ENCODE measurements at regions not wholly inside any gene's neighbourhood (a gene's known extent, or its start where the extent isn't known, plus 50 kb on each side); places are given as distances from the start of the nearest gene placed in this dataset.

DNA sequence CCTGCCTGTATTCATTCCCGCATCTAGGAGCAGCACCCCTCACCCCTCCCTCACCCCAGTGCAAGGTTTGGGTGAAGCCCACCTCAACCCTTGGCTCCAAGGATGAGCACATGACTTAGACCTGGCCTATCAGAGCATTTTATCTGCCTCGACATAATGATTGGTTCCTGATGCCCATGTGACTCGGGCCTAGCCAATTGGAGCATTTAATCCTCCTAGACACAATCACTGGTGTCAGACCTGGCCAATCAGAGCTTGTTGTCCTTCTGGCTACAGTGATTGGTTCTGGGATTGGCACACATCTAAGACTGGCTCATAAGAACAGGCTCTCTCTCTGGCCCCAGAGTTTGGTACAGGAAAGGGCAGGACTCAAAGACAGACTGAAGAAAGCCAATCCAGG is 73.1 kb upstream of the MYL2 start (continued):
- TF ChIP-seq, protein P1, sequence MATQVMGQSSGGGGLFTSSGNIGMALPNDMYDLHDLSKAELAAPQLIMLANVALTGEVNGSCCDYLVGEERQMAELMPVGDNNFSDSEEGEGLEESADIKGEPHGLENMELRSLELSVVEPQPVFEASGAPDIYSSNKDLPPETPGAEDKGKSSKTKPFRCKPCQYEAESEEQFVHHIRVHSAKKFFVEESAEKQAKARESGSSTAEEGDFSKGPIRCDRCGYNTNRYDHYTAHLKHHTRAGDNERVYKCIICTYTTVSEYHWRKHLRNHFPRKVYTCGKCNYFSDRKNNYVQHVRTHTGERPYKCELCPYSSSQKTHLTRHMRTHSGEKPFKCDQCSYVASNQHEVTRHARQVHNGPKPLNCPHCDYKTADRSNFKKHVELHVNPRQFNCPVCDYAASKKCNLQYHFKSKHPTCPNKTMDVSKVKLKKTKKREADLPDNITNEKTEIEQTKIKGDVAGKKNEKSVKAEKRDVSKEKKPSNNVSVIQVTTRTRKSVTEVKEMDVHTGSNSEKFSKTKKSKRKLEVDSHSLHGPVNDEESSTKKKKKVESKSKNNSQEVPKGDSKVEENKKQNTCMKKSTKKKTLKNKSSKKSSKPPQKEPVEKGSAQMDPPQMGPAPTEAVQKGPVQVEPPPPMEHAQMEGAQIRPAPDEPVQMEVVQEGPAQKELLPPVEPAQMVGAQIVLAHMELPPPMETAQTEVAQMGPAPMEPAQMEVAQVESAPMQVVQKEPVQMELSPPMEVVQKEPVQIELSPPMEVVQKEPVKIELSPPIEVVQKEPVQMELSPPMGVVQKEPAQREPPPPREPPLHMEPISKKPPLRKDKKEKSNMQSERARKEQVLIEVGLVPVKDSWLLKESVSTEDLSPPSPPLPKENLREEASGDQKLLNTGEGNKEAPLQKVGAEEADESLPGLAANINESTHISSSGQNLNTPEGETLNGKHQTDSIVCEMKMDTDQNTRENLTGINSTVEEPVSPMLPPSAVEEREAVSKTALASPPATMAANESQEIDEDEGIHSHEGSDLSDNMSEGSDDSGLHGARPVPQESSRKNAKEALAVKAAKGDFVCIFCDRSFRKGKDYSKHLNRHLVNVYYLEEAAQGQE (IDR thresholded peaks at IDR 0.05; ENCODE audit: unreplicated experiment): no peak
- TF ChIP-seq, protein P2, sequence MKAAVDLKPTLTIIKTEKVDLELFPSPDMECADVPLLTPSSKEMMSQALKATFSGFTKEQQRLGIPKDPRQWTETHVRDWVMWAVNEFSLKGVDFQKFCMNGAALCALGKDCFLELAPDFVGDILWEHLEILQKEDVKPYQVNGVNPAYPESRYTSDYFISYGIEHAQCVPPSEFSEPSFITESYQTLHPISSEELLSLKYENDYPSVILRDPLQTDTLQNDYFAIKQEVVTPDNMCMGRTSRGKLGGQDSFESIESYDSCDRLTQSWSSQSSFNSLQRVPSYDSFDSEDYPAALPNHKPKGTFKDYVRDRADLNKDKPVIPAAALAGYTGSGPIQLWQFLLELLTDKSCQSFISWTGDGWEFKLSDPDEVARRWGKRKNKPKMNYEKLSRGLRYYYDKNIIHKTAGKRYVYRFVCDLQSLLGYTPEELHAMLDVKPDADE (IDR thresholded peaks at IDR 0.05): no peak
- TF ChIP-seq POLR2AphosphoS5 (IDR thresholded peaks at IDR 0.05; ENCODE audit: low read depth): no peak

DNA sequence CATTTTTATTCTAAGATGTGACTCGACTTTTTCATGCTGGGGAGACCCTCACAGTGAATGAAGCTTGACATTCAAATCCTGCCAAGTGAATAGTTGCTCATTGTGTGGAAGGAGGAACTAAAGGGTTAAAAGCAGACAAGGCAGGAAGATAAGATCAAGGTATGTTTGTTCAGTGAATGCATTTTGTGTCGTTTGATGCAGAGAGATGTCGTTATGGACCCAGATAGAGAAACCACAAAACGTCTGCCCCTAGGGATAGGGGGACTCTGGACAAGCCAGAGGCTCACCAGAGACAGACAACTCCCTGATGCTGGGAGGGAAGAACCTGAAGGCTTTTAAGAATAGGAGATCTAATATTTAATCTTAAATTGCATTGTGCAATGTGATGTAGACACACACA is 72.5 kb upstream of the MYL2 start:
- H3K27me3 Mint-ChIP-seq (ENCODE audit: insufficient read depth, low read depth, poor library complexity): peaks cover 14% of the 10 kb centered on the region
- H3K4me3 Mint-ChIP-seq: no peak overlapping the region
- ATAC-seq: no peak
- Histone ChIP-seq H4K20me1 (replicated peaks; ENCODE audit: insufficient read depth) (no peaks in the 10 kb centered on the region), H3K79me2 (replicated peaks; ENCODE audit: insufficient read depth) (no peaks in the 10 kb centered on the region), H3K4me2 (no peak overlapping the region), H3K27ac (ENCODE audit: low read depth) (no peak overlapping the region), H2AFZ (no peak overlapping the region), H3K9me2 (ENCODE audit: insufficient read depth) (no peaks in the 10 kb centered on the region), H3K27me3 (ENCODE audit: insufficient read depth) (no peaks in the 10 kb centered on the region), H3K4me3 (no peak overlapping the region), H3K4me1 (ENCODE audit: insufficient read depth) (no peaks in the 10 kb centered on the region), H3K36me3 (ENCODE audit: insufficient read depth) (no peaks in the 10 kb centered on the region), H3F3A (replicated peaks; ENCODE audit: low read depth) (no peaks in the 10 kb centered on the region)
- H3K9me3 Mint-ChIP-seq: peaks cover 4% of the 10 kb centered on the region; the same call in 2 of the 3 replicates
- no peak for DNase-seq (ENCODE audit: low spot score)
- H3K36me3 Mint-ChIP-seq (ENCODE audit: low read depth): no peaks in the 10 kb centered on the region
- H3K4me1 Mint-ChIP-seq: no peaks in the 10 kb centered on the region
- H3K27ac Mint-ChIP-seq: no peak overlapping the region
- TF ChIP-seq POLR2AphosphoS5 (IDR thresholded peaks at IDR 0.05; ENCODE audit: low read depth): no peak
- no peak for TF ChIP-seq ZNF331 (CRISPR knock-in tag; IDR thresholded peaks at IDR 0.05; ENCODE audit: low read depth)
- TF ChIP-seq CREB1 (CRISPR knock-in tag; IDR thresholded peaks at IDR 0.05; ENCODE audit: low read depth): no peak
- TF ChIP-seq, protein P3, sequence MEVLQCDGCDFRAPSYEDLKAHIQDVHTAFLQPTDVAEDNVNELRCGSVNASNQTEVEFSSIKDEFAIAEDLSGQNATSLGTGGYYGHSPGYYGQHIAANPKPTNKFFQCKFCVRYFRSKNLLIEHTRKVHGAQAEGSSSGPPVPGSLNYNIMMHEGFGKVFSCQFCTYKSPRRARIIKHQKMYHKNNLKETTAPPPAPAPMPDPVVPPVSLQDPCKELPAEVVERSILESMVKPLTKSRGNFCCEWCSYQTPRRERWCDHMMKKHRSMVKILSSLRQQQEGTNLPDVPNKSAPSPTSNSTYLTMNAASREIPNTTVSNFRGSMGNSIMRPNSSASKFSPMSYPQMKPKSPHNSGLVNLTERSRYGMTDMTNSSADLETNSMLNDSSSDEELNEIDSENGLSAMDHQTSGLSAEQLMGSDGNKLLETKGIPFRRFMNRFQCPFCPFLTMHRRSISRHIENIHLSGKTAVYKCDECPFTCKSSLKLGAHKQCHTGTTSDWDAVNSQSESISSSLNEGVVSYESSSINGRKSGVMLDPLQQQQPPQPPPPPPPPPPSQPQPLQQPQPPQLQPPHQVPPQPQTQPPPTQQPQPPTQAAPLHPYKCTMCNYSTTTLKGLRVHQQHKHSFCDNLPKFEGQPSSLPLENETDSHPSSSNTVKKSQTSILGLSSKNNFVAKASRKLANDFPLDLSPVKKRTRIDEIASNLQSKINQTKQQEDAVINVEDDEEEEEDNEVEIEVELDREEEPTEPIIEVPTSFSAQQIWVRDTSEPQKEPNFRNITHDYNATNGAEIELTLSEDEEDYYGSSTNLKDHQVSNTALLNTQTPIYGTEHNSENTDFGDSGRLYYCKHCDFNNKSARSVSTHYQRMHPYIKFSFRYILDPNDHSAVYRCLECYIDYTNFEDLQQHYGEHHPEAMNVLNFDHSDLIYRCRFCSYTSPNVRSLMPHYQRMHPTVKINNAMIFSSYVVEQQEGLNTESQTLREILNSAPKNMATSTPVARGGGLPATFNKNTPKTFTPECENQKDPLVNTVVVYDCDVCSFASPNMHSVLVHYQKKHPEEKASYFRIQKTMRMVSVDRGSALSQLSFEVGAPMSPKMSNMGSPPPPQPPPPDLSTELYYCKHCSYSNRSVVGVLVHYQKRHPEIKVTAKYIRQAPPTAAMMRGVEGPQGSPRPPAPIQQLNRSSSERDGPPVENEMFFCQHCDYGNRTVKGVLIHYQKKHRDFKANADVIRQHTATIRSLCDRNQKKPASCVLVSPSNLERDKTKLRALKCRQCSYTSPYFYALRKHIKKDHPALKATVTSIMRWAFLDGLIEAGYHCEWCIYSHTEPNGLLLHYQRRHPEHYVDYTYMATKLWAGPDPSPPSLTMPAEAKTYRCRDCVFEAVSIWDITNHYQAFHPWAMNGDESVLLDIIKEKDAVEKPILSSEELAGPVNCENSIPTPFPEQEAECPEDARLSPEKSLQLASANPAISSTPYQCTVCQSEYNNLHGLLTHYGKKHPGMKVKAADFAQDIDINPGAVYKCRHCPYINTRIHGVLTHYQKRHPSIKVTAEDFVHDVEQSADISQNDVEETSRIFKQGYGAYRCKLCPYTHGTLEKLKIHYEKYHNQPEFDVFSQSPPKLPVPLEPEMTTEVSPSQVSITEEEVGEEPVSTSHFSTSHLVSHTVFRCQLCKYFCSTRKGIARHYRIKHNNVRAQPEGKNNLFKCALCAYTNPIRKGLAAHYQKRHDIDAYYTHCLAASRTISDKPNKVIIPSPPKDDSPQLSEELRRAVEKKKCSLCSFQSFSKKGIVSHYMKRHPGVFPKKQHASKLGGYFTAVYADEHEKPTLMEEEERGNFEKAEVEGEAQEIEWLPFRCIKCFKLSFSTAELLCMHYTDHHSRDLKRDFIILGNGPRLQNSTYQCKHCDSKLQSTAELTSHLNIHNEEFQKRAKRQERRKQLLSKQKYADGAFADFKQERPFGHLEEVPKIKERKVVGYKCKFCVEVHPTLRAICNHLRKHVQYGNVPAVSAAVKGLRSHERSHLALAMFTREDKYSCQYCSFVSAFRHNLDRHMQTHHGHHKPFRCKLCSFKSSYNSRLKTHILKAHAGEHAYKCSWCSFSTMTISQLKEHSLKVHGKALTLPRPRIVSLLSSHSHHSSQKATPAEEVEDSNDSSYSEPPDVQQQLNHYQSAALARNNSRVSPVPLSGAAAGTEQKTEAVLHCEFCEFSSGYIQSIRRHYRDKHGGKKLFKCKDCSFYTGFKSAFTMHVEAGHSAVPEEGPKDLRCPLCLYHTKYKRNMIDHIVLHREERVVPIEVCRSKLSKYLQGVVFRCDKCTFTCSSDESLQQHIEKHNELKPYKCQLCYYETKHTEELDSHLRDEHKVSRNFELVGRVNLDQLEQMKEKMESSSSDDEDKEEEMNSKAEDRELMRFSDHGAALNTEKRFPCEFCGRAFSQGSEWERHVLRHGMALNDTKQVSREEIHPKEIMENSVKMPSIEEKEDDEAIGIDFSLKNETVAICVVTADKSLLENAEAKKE (CRISPR knock-in tag; IDR thresholded peaks at IDR 0.05): no peak
- TF ChIP-seq EZH2phosphoT487 (IDR thresholded peaks at IDR 0.05; ENCODE audit: unreplicated experiment): no peak
- no peak for TF ChIP-seq JUNB (IDR thresholded peaks at IDR 0.05; ENCODE audit: unreplicated experiment)
- TF ChIP-seq, protein P4, sequence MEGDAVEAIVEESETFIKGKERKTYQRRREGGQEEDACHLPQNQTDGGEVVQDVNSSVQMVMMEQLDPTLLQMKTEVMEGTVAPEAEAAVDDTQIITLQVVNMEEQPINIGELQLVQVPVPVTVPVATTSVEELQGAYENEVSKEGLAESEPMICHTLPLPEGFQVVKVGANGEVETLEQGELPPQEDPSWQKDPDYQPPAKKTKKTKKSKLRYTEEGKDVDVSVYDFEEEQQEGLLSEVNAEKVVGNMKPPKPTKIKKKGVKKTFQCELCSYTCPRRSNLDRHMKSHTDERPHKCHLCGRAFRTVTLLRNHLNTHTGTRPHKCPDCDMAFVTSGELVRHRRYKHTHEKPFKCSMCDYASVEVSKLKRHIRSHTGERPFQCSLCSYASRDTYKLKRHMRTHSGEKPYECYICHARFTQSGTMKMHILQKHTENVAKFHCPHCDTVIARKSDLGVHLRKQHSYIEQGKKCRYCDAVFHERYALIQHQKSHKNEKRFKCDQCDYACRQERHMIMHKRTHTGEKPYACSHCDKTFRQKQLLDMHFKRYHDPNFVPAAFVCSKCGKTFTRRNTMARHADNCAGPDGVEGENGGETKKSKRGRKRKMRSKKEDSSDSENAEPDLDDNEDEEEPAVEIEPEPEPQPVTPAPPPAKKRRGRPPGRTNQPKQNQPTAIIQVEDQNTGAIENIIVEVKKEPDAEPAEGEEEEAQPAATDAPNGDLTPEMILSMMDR (conservative IDR thresholded peaks at IDR 0.05; ENCODE audit: low read depth in 2 of 2): no peak
- TF ChIP-seq ZNF114 (CRISPR knock-in tag; IDR thresholded peaks at IDR 0.05): no peak
